ENCODE measurements at regions not wholly inside any gene's neighbourhood (a gene's known extent, or its start where the extent isn't known, plus 50 kb on each side); places are given as distances from the start of the nearest gene placed in this dataset.

GRCh38 chr13:104984296-104984818 is 1551.1 kb downstream of the EFNB2 start:
- TF ChIP-seq POLR2A (IDR thresholded peaks at IDR 0.05; ENCODE audit: low read depth, low read length) (no peak), POLR2AphosphoS5 (IDR thresholded peaks at IDR 0.05; ENCODE audit: low read depth, low read length) (no peak), TAF1 (IDR thresholded peaks at IDR 0.05; ENCODE audit: borderline replicate concordance, low read depth, low read length) (no peak)

All from GM12892 (cell line).